Suprapubic skin (tissue), 3 donors: ENCODE measurements at regions not wholly inside any gene's neighbourhood (a gene's known extent, or its start where the extent isn't known, plus 50 kb on each side); places are given as distances from the start of the nearest gene placed in this dataset.

Source experiments
- CTCF ChIP-seq, 2 donors: fragments of 200-600 bp in 1 of 2; fragments of 450-650 bp in 1 of 2; sonication (generic) in 1 of 2; IDR thresholded peaks; one replicate each; pipeline ENCODE4 v1.5.1; 2016 to 2019; ENCODE audit warnings: antibody characterized with exemption in 2 of 2, mild to moderate bottlenecking in 1 of 2, moderate library complexity in 1 of 2
- POLR2A ChIP-seq, 2 donors: fragments of 450-650 bp; IDR thresholded peaks; one replicate each; pipeline ENCODE4 v1.6.1; 2017; ENCODE audit warnings: antibody characterized with exemption in 2 of 2, mild to moderate bottlenecking in 2 of 2, moderate library complexity in 2 of 2

GRCh38 chr1:192906334-192906733 is 97.5 kb downstream of the RGS2 start:
- TF ChIP-seq POLR2A (IDR thresholded peaks at IDR 0.05) (no peak), CTCF (IDR thresholded peaks at IDR 0.05) (no peak)
